HCT116 (cell line): ENCODE measurements at regions not wholly inside any gene's neighbourhood (a gene's known extent, or its start where the extent isn't known, plus 50 kb on each side); places are given as distances from the start of the nearest gene placed in this dataset.

Source experiments
- ATAC-seq: fragments of 200-7000 bp; cut with Tn5 transposase; 2 replicates; pipeline ENCODE4 v1.9.1; 2020; ENCODE audit warnings: mild to moderate bottlenecking, moderate library complexity
- BruUV-seq: library from RNA; stranded (reverse); fragments of 400-500 nt; replicated peaks from 2 replicates; lab custom pipeline; 2021; lab: Mats Ljungman, UMichigan
- CTCF ChIA-PET: fragments of 300-600 bp; sonication (Branson Sonifier 250); formaldehyde crosslinking; loops from one replicate; lab custom pipeline; 2021; ENCODE audit warnings: antibody characterized with exemption; lab: Charles Lee
- POLR2A ChIA-PET: fragments of 300-600, 350-600 bp; sonication (Branson Sonifier 250); formaldehyde crosslinking; loops from one replicate; lab custom pipeline; 2021; ENCODE audit warnings: antibody characterized with exemption; lab: Charles Lee
- RAD21 ChIA-PET, 2 experiments: fragments of 300-600 bp; sonication (Branson Sonifier 250); formaldehyde crosslinking; loops; one replicate each; lab custom pipeline; 2023; ENCODE audit warnings: low total read pairs in 2 of 2; ENCODE audit not compliant: uncharacterized antibody in 2 of 2, unreplicated experiment in 2 of 2, low non-redundant PET in 1 of 2; lab: Charles Lee
- DNase-seq: peaks from one replicate; pipeline ENCODE4 v3.0.0-alpha.2; 2010; ENCODE audit warnings: low read depth, low spot score
- H2AFZ ChIP-seq: fragments of 200-600 bp; shearing (Covaris generic), sonication (generic); 2 replicates; pipeline ENCODE4 v1.6.1; 2017; ENCODE audit warnings: low read depth, mixed run types, mixed read lengths, antibody characterized with exemption, low read length; ENCODE audit not compliant: poor library complexity, severe bottlenecking
- H3K27ac ChIP-seq: 2 replicates; pipeline ENCODE4 v1.5.1; 2012; ENCODE audit warnings: low read depth, low read length
- H3K27me3 ChIP-seq: fragments of 200-600 bp; sonication (generic); 2 replicates; pipeline ENCODE4 v1.6.1; 2016; ENCODE audit warnings: mixed run types, low read length, mixed read lengths; ENCODE audit not compliant: insufficient read depth
- H3K36me3 ChIP-seq, 2 experiments: fragments of 200-500 bp in 1 of 2; fragments of 200-600 bp in 1 of 2; sonication (Bioruptor generic) in 1 of 2; sonication (generic) in 1 of 2; 2 replicates each; pipeline versions ENCODE4 v1.5.1 to v1.6.1; 2014 to 2016; ENCODE audit warnings: low read length in 2 of 2, inconsistent platforms in 1 of 2, mixed read lengths in 1 of 2, mixed run types in 1 of 2; ENCODE audit not compliant: insufficient read depth in 2 of 2, control insufficient read depth in 1 of 2
- H3K4me1 ChIP-seq, 2 experiments: fragments of 200-600 bp in 1 of 2; sonication (generic) in 1 of 2; 2 replicates each; pipeline versions ENCODE4 v1.5.1 to v1.6.1; 2012 to 2017; ENCODE audit warnings: low read length in 2 of 2, inconsistent platforms in 1 of 2, mild to moderate bottlenecking in 1 of 2, mixed read lengths in 1 of 2, mixed run types in 1 of 2, moderate library complexity in 1 of 2; ENCODE audit not compliant: insufficient read depth in 2 of 2, control insufficient read depth in 1 of 2
- H3K4me2 ChIP-seq: fragments of 200-600 bp; sonication (generic); 2 replicates; pipeline ENCODE4 v1.6.1; 2017; ENCODE audit warnings: mixed run types, low read length, mixed read lengths
- H3K4me3 ChIP-seq, 2 experiments: fragments of 200-600 bp in 1 of 2; sonication (generic) in 1 of 2; replicated peaks in 1 of 2; 2 replicates each; pipeline ENCODE4 v1.5.1; 2011 to 2016; ENCODE audit warnings: low read length in 2 of 2, control low read depth in 1 of 2, low read depth in 1 of 2, mild to moderate bottlenecking in 1 of 2, mixed read lengths in 1 of 2, mixed run types in 1 of 2
- H3K79me2 ChIP-seq: fragments of 200-600 bp; sonication (generic); 2 replicates; pipeline ENCODE4 v1.6.1; 2017; ENCODE audit warnings: mild to moderate bottlenecking, mixed run types, low read length, moderate library complexity, mixed read lengths; ENCODE audit not compliant: insufficient read depth
- H3K9ac ChIP-seq: fragments of 200-600 bp; sonication (generic); 2 replicates; pipeline ENCODE4 v1.6.1; 2016; ENCODE audit warnings: low read length, mixed read lengths
- H3K9me2 ChIP-seq: fragments of 200-600 bp; sonication (generic), shearing (Covaris generic); 2 replicates; pipeline ENCODE4 v1.6.1; 2017; ENCODE audit warnings: mixed run types, mild to moderate bottlenecking, moderate library complexity; ENCODE audit not compliant: insufficient read depth
- H3K9me3 ChIP-seq, 2 experiments: fragments of 200-500 bp in 1 of 2; fragments of 200-600 bp in 1 of 2; sonication (Bioruptor generic) in 1 of 2; sonication (generic) in 1 of 2; 2 replicates each; pipeline ENCODE4 v1.6.1; 2014 to 2017; ENCODE audit warnings: low read length in 2 of 2, mixed read lengths in 2 of 2, inconsistent platforms in 1 of 2, low read depth in 1 of 2, mild to moderate bottlenecking in 1 of 2, mixed run types in 1 of 2, moderate library complexity in 1 of 2; ENCODE audit not compliant: control insufficient read depth in 1 of 2, insufficient read depth in 1 of 2
- H4K20me1 ChIP-seq: fragments of 200-600 bp; sonication (generic), shearing (Covaris generic); 2 replicates; pipeline ENCODE4 v1.6.1; 2017; ENCODE audit warnings: mixed run types, mild to moderate bottlenecking, moderate library complexity; ENCODE audit not compliant: insufficient read depth
- EGR1 ChIP-seq: IDR thresholded peaks from 2 replicates; pipeline ENCODE4 v1.6.1; 2012; ENCODE audit warnings: low read depth
- ELF1 ChIP-seq: IDR thresholded peaks from 2 replicates; pipeline ENCODE4 v1.6.1; 2012; ENCODE audit warnings: low read depth, borderline replicate concordance
- POLR2A ChIP-seq: IDR thresholded peaks from 2 replicates; pipeline ENCODE4 v1.7.0; 2011; ENCODE audit warnings: borderline replicate concordance; ENCODE audit not compliant: insufficient read depth, insufficient read length; ENCODE audit errors: extremely low read depth
- POLR2AphosphoS5 ChIP-seq: IDR thresholded peaks from 2 replicates; pipeline ENCODE4 v1.6.1; 2011; ENCODE audit warnings: mild to moderate bottlenecking, low read depth, low read length, moderate library complexity
- RAD21 ChIP-seq: IDR thresholded peaks from 2 replicates; pipeline ENCODE4 v1.6.1; 2012; ENCODE audit warnings: low read depth, mild to moderate bottlenecking
- SIN3A ChIP-seq: IDR thresholded peaks from 2 replicates; pipeline ENCODE4 v1.6.1; 2012; ENCODE audit warnings: low read depth
- SRF ChIP-seq: IDR thresholded peaks from 2 replicates; pipeline ENCODE4 v1.6.1; 2012; ENCODE audit warnings: low read depth
- YY1 ChIP-seq: IDR thresholded peaks from 2 replicates; pipeline ENCODE4 v1.6.1; 2011; ENCODE audit warnings: low read length, low read depth, moderate library complexity, mild to moderate bottlenecking; ENCODE audit not compliant: insufficient replicate concordance; ENCODE audit errors: extremely low read depth
- ZFX ChIP-seq: fragments of 450-650 bp; IDR thresholded peaks from 2 replicates; pipeline ENCODE4 v1.6.1; 2017
- ZNF274 ChIP-seq: fragments of 200-500 bp; sonication (Bioruptor generic); IDR thresholded peaks from 2 replicates; pipeline ENCODE4 v1.6.1; 2014; ENCODE audit warnings: mild to moderate bottlenecking, low read depth, low read length, inconsistent platforms
- intact Hi-C: fragments of 100-400 bp; cut with micrococcal nuclease; formaldehyde crosslinking; loops from 2 replicates; pipeline ENCODE4 v1.10.0; 2022
- TF ChIP-seq, protein P1 (sequence below): IDR thresholded peaks from 2 replicates; pipeline ENCODE4 v1.6.1; 2012; ENCODE audit warnings: low read depth
- TF ChIP-seq, protein P2 (sequence below): IDR thresholded peaks from 2 replicates; pipeline ENCODE4 v1.6.1; 2011; ENCODE audit warnings: mild to moderate bottlenecking, low read length, moderate library complexity; ENCODE audit not compliant: insufficient replicate concordance; ENCODE audit errors: extremely low read depth
- TF ChIP-seq, protein P3 (sequence below): IDR thresholded peaks from 2 replicates; pipeline ENCODE4 v1.6.1; 2012

GRCh38 chr17:79678736-79679255 is 51.9 kb upstream of the ENPP7 start:
- no peaks in the 10 kb centered on the region for H3K4me1 ChIP-seq
- H3K79me2 ChIP-seq, result no peaks in the 10 kb centered on the region
- no TSS peak for BruUV-seq
- H3K4me3 ChIP-seq, result no peak overlapping the region
- ATAC-seq, result no peak
- no peaks in the 10 kb centered on the region for H3K27me3 ChIP-seq
- H4K20me1 ChIP-seq, result no peaks in the 10 kb centered on the region
- intact Hi-C loops, result no loop called here
- H3K9me2 ChIP-seq, result no peaks in the 10 kb centered on the region
- no peak overlapping the region for H3K9ac ChIP-seq
- CTCF ChIA-PET, result interaction anchor here (1.4 kb wide), 1 partner anchor 20 kb away, joined by 4 read pairs; no protein-coding TSS in a partner anchor
- no peak overlapping the region for H3K27ac ChIP-seq
- H2AFZ ChIP-seq, result no peak overlapping the region
- H3K4me2 ChIP-seq, result no peak overlapping the region
- peaks cover 4 to 6% of the 10 kb centered on the region in 2 experiments; a peak in 2 of 4 replicates for H3K9me3 ChIP-seq
- no peak for DNase-seq
- RAD21 ChIA-PET, result no interaction called here
- POLR2A ChIA-PET, result no interaction called here
- TF ChIP-seq YY1 (no peak), RAD21 (no peak), POLR2AphosphoS5 (no peak)
- no peaks in the 10 kb centered on the region for H3K36me3 ChIP-seq

GRCh38 chr17:79678091-79678735 is 52.5 kb upstream of the ENPP7 start:
- Histone ChIP-seq H2AFZ (no peak overlapping the region), H3K27ac (no peak overlapping the region), H4K20me1 (no peaks in the 10 kb centered on the region), H3K9me2 (no peaks in the 10 kb centered on the region), H3K9me3 (peaks cover 9 to 12% of the 10 kb centered on the region in 2 experiments; a peak in 3 of 4 replicates), H3K27me3 (no peaks in the 10 kb centered on the region), H3K79me2 (no peaks in the 10 kb centered on the region), H3K36me3 (no peaks in the 10 kb centered on the region), H3K4me1 (no peaks in the 10 kb centered on the region), H3K4me3 (no peak overlapping the region), H3K9ac (no peak overlapping the region), H3K4me2 (no peak overlapping the region)
- ATAC-seq (no peak), DNase-seq (no peak)
- TF ChIP-seq ZFX, result no peak
- TF ChIP-seq POLR2A, result no peak
- TF ChIP-seq ELF1, result no peak
- TF ChIP-seq POLR2AphosphoS5, result no peak
- TF ChIP-seq EGR1, result no peak
- no peak for TF ChIP-seq SIN3A
- no peak for TF ChIP-seq SRF
- no peak for TF ChIP-seq RAD21
- TF ChIP-seq, protein P1, sequence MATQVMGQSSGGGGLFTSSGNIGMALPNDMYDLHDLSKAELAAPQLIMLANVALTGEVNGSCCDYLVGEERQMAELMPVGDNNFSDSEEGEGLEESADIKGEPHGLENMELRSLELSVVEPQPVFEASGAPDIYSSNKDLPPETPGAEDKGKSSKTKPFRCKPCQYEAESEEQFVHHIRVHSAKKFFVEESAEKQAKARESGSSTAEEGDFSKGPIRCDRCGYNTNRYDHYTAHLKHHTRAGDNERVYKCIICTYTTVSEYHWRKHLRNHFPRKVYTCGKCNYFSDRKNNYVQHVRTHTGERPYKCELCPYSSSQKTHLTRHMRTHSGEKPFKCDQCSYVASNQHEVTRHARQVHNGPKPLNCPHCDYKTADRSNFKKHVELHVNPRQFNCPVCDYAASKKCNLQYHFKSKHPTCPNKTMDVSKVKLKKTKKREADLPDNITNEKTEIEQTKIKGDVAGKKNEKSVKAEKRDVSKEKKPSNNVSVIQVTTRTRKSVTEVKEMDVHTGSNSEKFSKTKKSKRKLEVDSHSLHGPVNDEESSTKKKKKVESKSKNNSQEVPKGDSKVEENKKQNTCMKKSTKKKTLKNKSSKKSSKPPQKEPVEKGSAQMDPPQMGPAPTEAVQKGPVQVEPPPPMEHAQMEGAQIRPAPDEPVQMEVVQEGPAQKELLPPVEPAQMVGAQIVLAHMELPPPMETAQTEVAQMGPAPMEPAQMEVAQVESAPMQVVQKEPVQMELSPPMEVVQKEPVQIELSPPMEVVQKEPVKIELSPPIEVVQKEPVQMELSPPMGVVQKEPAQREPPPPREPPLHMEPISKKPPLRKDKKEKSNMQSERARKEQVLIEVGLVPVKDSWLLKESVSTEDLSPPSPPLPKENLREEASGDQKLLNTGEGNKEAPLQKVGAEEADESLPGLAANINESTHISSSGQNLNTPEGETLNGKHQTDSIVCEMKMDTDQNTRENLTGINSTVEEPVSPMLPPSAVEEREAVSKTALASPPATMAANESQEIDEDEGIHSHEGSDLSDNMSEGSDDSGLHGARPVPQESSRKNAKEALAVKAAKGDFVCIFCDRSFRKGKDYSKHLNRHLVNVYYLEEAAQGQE, result no peak
- TF ChIP-seq, protein P2, sequence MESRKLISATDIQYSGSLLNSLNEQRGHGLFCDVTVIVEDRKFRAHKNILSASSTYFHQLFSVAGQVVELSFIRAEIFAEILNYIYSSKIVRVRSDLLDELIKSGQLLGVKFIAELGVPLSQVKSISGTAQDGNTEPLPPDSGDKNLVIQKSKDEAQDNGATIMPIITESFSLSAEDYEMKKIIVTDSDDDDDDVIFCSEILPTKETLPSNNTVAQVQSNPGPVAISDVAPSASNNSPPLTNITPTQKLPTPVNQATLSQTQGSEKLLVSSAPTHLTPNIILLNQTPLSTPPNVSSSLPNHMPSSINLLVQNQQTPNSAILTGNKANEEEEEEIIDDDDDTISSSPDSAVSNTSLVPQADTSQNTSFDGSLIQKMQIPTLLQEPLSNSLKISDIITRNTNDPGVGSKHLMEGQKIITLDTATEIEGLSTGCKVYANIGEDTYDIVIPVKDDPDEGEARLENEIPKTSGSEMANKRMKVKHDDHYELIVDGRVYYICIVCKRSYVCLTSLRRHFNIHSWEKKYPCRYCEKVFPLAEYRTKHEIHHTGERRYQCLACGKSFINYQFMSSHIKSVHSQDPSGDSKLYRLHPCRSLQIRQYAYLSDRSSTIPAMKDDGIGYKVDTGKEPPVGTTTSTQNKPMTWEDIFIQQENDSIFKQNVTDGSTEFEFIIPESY, result no peak
- TF ChIP-seq, protein P3, sequence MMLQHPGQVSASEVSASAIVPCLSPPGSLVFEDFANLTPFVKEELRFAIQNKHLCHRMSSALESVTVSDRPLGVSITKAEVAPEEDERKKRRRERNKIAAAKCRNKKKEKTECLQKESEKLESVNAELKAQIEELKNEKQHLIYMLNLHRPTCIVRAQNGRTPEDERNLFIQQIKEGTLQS, result no peak
- no peak for TF ChIP-seq YY1
- no peak for TF ChIP-seq ZNF274
- intact Hi-C loops, result no loop called here
- ChIA-PET CTCF (interaction anchor here (1.5 kb wide), 1 partner anchor 20 kb away, joined by 3 read pairs; no protein-coding TSS in a partner anchor), RAD21 (interaction anchor here in 1 of 2 experiments (0.6 kb wide), 1 partner anchor 10 kb away, joined by 5 read pairs; no protein-coding TSS in a partner anchor), POLR2A (no interaction called here)
- BruUV-seq, result no TSS peak
